KBM-7 (cell line): ENCODE measurements at regions not wholly inside any gene's neighbourhood (a gene's known extent, or its start where the extent isn't known, plus 50 kb on each side); places are given as distances from the start of the nearest gene placed in this dataset.
"Not testable (repeated sequence)": the region's sequence is repeated elsewhere in the genome, so short reads cannot be mapped to it uniquely, and the experiment has no call there.

Source experiments
- DNase-seq: peaks from one replicate; pipeline ENCODE4 v3.0.0-alpha.2; 2015
- in situ Hi-C: fragments of 300-500 bp; cut with MboI; formaldehyde crosslinking; loops from 2 replicates; pipeline ENCODE4 v1.14.3; 2020; ENCODE audit warnings: low sequenced_read_pairs, low pct_unique_long_range_greater_than_20kb, mixed read lengths

DNA sequence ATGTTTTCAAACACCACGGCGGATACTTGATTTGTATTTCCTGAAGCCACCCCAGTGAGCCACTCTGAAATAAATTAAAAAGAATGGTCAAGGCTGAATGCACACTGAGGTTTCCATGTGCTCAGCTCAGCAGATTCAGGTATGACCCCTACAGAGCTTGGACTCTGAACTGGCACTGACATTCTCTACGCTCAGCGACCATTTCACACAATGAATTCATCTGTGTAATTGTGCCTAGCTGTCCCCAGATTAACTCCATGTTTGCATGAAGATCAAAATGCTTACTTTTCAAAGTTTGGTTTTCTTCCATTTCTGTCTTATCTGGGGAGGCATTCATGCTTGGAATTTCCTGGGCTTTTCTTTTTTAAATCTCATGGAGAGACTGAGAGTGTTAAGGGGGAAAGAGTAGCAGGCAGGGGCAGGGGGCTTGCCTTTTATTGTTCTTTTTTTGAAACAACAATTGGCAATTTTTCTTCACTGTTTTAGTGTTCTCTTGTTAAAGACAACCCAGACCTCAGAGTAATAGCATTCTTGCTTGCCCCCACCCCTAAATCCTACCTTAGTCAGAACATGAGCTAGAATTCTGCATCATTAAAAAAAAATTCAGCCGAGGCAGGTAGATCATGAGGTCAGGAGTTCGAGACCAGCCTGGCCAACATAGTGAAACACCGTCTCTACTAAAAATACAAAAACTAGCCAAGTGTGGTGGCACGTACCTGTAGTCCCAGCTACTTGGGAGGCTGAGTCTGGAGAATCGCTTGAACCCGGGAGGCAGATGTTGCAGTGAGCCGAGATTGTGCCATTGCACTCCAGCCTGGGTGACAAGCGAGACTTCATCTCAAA lies 85.5 kb upstream of the HNF1B start:
- in situ Hi-C loops: no loop called here
- peak; percentile 27 for DNase-seq

DNA sequence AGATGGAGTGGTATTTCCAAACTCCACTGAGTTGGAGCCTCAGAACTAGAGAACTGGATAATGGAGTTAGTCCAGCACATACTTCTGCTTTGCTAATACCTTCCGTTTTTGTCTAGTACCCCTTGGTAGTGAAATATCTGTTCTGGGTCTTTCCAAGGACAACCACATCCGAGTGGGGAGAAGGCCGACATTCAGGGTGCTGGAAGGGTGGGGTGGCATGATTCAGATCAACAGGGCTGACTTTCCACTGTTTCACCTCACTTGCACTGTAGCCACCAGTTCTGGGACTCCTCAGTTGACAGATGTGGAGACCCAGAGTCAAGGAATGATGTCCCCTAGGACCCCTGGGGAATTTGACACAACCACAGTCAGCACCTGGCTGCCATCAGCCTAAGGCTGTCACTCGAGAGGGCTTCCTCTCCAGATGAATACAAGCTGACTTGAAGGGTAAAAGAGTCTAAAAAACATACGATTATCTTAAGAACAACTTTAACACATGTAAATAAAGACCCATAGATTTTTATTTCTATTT lies 84.8 kb upstream of the HNF1B start:
- DNase-seq: no peak
- in situ Hi-C loops: no loop called here

GRCh38 chr17:37828651-37829124 lies 83.8 kb upstream of the HNF1B start:
- DNase-seq: no peak
- in situ Hi-C loops: no loop called here

GRCh38 chr17:37827905-37828650 lies 83.2 kb upstream of the HNF1B start:
- DNase-seq: peak; percentile 91
- in situ Hi-C loops: no loop called here

GRCh38 chr17:37826497-37827430 lies 81.9 kb upstream of the HNF1B start:
- in situ Hi-C loops: no loop called here
- DNase-seq: peak; percentile 77

GRCh38 chr17:37825851-37826250 lies 81.0 kb upstream of the HNF1B start:
- no peak for DNase-seq
- in situ Hi-C loops: no loop called here

- in situ Hi-C loops: no loop called here
- peak; percentile 75 for DNase-seq
These were observed 80.0 kb upstream of the HNF1B start for GRCh38 chr17:37824534-37825485.

DNA sequence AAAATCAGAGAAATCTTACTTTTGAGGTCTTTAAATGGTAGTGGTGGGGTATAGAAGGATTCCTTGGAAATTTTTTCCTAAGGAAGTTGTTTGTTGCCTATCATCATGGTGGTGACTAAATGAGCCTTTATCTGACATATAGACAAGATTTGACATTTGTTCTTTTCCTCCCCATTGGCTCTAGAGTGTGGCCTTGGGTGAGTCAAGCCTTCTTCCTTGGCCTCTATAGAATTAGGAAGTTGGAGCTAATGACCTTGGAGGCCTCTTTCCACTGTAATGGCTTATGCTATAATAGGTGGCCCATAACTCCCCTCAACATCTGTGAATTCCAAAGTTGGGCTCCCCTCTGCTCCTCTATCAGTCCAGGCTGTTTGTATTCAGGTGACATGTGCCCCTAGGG lies 79.1 kb upstream of the HNF1B start:
- in situ Hi-C loops: no loop called here
- no peak for DNase-seq

- no peak for DNase-seq
- in situ Hi-C loops: no loop called here
These were observed 76.3 kb upstream of the HNF1B start for GRCh38 chr17:37820995-37821713.

DNA sequence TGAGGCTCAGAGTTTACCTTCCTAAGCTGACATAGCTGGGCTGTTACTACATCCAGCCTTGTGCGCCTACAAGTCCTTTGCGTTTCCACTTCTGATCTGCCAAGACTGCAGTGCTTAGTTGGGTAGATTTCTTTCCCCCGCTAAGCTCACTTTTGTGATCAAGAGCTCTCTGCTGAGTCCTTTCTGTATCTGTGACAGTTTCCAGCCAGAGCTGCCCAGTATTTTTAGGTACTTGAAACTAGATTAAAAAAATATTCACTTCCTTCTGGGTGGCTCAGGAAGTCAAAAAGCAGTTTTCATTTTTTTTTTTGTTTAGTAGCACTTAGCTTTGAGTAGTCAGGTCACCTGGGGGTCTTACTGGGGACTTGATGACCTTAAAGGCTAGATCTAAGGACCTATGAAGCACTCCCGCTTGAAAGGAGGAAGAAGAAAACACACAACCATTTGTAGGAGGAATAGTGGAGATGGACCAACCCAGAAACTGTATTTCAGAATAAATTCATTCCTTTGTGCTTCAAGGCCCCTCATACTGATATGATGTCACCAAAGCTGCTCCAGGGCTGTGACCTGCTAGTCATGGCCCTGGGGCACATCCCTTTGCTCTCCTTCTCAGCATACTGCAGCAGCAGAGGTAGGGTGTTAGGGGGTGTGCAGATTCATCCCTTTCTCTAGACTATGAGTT lies 75.6 kb upstream of the HNF1B start:
- in situ Hi-C loops: no loop called here
- peak; percentile 54 for DNase-seq

DNA sequence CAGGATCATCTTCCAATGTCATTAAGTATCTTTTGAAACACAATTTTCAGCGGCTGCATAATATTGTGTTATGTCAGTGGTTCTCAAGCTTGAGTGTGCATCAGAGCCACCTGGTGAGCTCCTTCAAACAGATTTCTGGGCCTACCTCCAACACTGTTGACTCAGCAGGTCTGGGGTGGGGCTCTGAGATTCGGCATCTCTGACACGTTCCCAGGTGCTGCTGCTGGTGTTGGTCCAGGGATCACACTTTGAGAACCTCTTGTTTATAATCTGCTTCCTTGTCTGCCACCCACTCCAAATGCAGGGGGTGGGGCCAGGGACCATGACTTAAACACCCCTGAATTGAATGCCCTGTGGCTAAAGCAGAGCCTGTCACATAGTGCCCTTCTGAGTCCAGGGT lies 73.8 kb upstream of the HNF1B start:
- DNase-seq: no peak

GRCh38 chr17:37816950-37817349 lies 72.1 kb upstream of the HNF1B start:
- DNase-seq: no peak
- in situ Hi-C loops: no loop called here

More for the DNA sequence above, 73.8 kb upstream of the HNF1B start:
- in situ Hi-C loops: no loop called here

DNA sequence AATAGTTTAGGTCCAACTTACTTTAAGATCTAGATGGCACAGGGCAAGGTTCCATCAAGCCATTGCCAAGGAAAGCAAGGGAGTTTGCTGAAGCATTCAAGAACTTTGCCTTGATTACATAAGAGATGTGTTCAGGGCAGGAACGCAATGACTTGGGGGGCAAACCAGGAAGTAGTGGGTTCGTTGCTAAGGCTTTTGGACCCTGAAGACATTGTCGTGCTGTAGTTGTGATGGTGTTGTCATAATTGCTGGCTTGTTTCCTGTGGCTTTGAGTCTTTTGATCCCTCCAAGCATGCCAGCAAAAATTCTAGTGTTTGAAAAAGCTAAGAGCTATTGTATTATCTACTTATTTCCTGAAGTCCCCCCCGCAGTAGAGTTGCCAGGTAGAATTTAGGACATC lies 70.7 kb upstream of the HNF1B start:
- in situ Hi-C loops: no loop called here
- no peak for DNase-seq

GRCh38 chr17:37813751-37814150 lies 68.9 kb upstream of the HNF1B start:
- in situ Hi-C loops: no loop called here
- no peak for DNase-seq

GRCh38 chr17:37808846-37809245 lies 64.0 kb upstream of the HNF1B start:
- in situ Hi-C loops, DNase-seq: not testable (repeated sequence)

DNA sequence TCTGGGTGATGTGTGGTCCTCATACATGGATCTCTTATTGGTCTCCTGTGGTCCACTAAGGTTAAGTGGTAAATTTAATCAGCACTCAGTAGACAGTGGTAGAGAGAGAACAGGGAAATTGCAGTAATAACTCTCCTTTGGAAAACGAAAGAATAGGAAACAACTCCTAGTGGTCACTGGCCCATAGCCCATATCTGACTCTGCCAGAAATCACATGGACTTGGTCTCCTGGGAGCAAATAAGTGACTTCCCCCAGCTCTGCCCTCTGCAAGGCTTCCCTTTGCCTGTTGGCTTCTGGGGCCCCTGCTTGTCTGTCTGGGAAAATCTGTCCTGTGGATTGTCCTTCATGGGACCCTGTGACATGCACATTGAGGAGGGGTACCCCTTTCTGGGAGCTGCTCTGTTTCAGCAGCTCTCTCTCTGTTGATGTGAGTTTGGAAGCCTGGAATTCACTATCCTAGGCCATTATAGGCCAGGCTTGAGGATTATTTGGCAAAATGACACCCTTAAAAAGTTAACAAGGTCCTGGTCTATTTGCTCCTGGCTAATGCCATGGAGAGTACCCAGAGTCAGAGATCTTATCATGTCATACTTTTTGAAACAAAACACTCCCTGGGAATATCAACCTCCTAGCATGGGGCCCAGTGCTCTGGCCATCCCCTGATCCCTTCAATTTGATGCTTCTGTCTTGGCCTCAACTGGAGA lies 58.0 kb upstream of the HNF1B start:
- DNase-seq: no peak
- in situ Hi-C loops: no loop called here
